Mesenchymal stem cell (in vitro differentiated cells and primary cell): ENCODE measurements at regions not wholly inside any gene's neighbourhood (a gene's known extent, or its start where the extent isn't known, plus 50 kb on each side); places are given as distances from the start of the nearest gene placed in this dataset.
A peak's percentile ranks its signal among the peaks of the same experiment; 100 is the strongest.

Source experiments
- DNase-seq: peaks from one replicate; pipeline ENCODE4 v3.0.0-alpha.2; 2013
- H2AFZ ChIP-seq: one replicate; pipeline ENCODE4 v1.6.1; 2013; ENCODE audit warnings: low read depth, mild to moderate bottlenecking, control low read depth, inconsistent platforms, low read length, moderate library complexity
- H2AK5ac ChIP-seq: 2 replicates; pipeline ENCODE4 v1.6.1; 2013; ENCODE audit warnings: low read length, moderate library complexity, mild to moderate bottlenecking, inconsistent platforms; ENCODE audit not compliant: severe bottlenecking
- H2BK120ac ChIP-seq: one replicate; pipeline ENCODE4 v1.6.1; 2013; ENCODE audit warnings: low read depth, mild to moderate bottlenecking, inconsistent platforms, low read length, moderate library complexity
- H2BK12ac ChIP-seq, 2 experiments: one replicate each; pipeline ENCODE4 v1.6.1; 2013; ENCODE audit warnings: inconsistent platforms in 2 of 2, low read length in 2 of 2, mild to moderate bottlenecking in 2 of 2, moderate library complexity in 2 of 2, control low read depth in 1 of 2
- H2BK15ac ChIP-seq: one replicate; pipeline ENCODE4 v1.6.1; 2013; ENCODE audit warnings: mild to moderate bottlenecking, low read depth, inconsistent platforms; ENCODE audit not compliant: poor library complexity, severe bottlenecking
- H2BK5ac ChIP-seq: 2 replicates; pipeline ENCODE4 v1.6.1; 2013; ENCODE audit warnings: low read depth, mild to moderate bottlenecking, low read length, control low read depth, inconsistent platforms; ENCODE audit not compliant: poor library complexity, severe bottlenecking
- H3K14ac ChIP-seq, 2 experiments: one replicate each; pipeline ENCODE4 v1.6.1; 2013; ENCODE audit warnings: inconsistent platforms in 2 of 2, low read length in 2 of 2, control low read depth in 1 of 2, mild to moderate bottlenecking in 1 of 2, moderate library complexity in 1 of 2
- H3K18ac ChIP-seq, 2 experiments: one replicate each; pipeline ENCODE4 v1.6.1; 2013; ENCODE audit warnings: inconsistent platforms in 2 of 2, low read length in 2 of 2, control low read depth in 1 of 2, low read depth in 1 of 2, mild to moderate bottlenecking in 1 of 2
- H3K23ac ChIP-seq, 2 experiments: one replicate each; pipeline ENCODE4 v1.6.1; 2013; ENCODE audit warnings: inconsistent platforms in 2 of 2, low read length in 2 of 2, mild to moderate bottlenecking in 2 of 2, moderate library complexity in 2 of 2, control low read depth in 1 of 2
- H3K27ac ChIP-seq: 2 replicates; pipeline ENCODE4 v1.5.1; 2013; ENCODE audit warnings: mild to moderate bottlenecking, moderate library complexity, low read length, control low read depth, inconsistent platforms; ENCODE audit not compliant: poor library complexity, severe bottlenecking
- H3K27me3 ChIP-seq, 2 experiments: 2 replicates each; pipeline versions ENCODE4 v1.6.1 to v1.7.0; 2013; ENCODE audit warnings: low read length in 2 of 2, mild to moderate bottlenecking in 2 of 2, moderate library complexity in 2 of 2, control low read depth in 1 of 2, inconsistent platforms in 1 of 2; ENCODE audit not compliant: control insufficient read depth in 1 of 2, insufficient read depth in 1 of 2
- H3K36me3 ChIP-seq, 2 experiments: 2 replicates each; pipeline versions ENCODE4 v1.6.1 to v1.7.0; 2013; ENCODE audit warnings: low read length in 2 of 2, control low read depth in 1 of 2, inconsistent platforms in 1 of 2, low read depth in 1 of 2, mild to moderate bottlenecking in 1 of 2; ENCODE audit not compliant: insufficient read depth in 2 of 2, control insufficient read depth in 1 of 2
- H3K4ac ChIP-seq, 2 experiments: one replicate each; pipeline ENCODE4 v1.6.1; 2013; ENCODE audit warnings: inconsistent platforms in 2 of 2, low read length in 2 of 2, mild to moderate bottlenecking in 2 of 2, moderate library complexity in 2 of 2, control low read depth in 1 of 2, low read depth in 1 of 2
- H3K4me1 ChIP-seq: 2 replicates; pipeline ENCODE4 v1.6.1; 2013; ENCODE audit warnings: low read depth, low read length, control low read depth; ENCODE audit not compliant: control insufficient read depth, insufficient read depth
- H3K4me2 ChIP-seq: 2 replicates; pipeline ENCODE4 v1.6.1; 2013; ENCODE audit warnings: low read length, mild to moderate bottlenecking, inconsistent platforms; ENCODE audit not compliant: poor library complexity, severe bottlenecking
- H3K4me3 ChIP-seq, 2 experiments: 2 replicates each; pipeline versions ENCODE4 v1.5.1 to v1.7.0; 2013; ENCODE audit warnings: low read length in 2 of 2, mild to moderate bottlenecking in 2 of 2, control low read depth in 1 of 2, low read depth in 1 of 2; ENCODE audit not compliant: insufficient read depth in 1 of 2
- H3K79me1 ChIP-seq: replicated peaks from 2 replicates; pipeline ENCODE4 v1.6.1; 2013; ENCODE audit warnings: mild to moderate bottlenecking, control low read depth, low read length, inconsistent platforms; ENCODE audit not compliant: poor library complexity, severe bottlenecking
- H3K9ac ChIP-seq: 2 replicates; pipeline ENCODE4 v1.7.0; 2013; ENCODE audit warnings: mild to moderate bottlenecking, low read length, moderate library complexity
- H3K9me3 ChIP-seq: 2 replicates; pipeline ENCODE4 v1.7.0; 2013; ENCODE audit warnings: mild to moderate bottlenecking, low read length; ENCODE audit not compliant: control insufficient read depth
- H4K8ac ChIP-seq: one replicate; pipeline ENCODE4 v1.6.1; 2013; ENCODE audit warnings: inconsistent platforms, mild to moderate bottlenecking, low read length, moderate library complexity
- H4K91ac ChIP-seq: one replicate; pipeline ENCODE4 v1.6.1; 2013; ENCODE audit warnings: mild to moderate bottlenecking, low read length, inconsistent platforms
- WGBS: methylation state at CpG from one replicate; pipeline ENCODE4 v1.1.7; 2013; ENCODE audit warnings: mixed read lengths; 5-methylcytosine and 5-hydroxymethylcytosine counted together

GRCh38 chr16:85255777-85256176 lies 143.5 kb upstream of the CIBAR2 start:
- 94% methylated on average over 8 of the region's 10 CpGs for WGBS
- no peak overlapping the region for H3K18ac ChIP-seq

DNA sequence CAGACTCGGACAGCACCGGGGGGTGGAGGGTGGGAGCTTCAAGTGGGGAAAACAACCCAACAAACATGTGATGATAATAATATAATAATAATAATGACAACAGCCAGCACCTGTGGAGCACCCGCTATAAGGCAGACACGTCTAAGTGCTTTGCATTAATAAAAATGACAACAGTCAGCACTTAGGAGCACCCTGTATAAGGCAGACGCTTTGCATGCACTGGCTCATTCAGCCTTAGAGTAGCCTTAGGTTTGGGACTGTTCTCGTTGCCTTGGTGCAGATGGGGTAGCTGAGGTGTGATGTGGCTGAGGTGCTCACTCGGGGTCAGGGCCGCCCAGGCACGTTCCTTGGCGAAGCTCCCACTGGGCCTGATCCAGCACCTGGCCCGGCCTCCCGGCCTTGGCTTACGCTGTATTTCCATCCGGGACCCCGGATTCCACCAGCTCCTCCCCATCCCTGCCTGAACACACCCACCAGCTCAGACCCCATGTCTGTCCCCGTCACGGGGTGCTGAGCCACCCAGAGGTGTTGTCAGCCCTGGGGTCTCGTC lies 144.0 kb upstream of the CIBAR2 start:
- no peak for DNase-seq
- H3K27me3 ChIP-seq: no peaks in the 10 kb centered on the region
- no peak overlapping the region for H4K91ac ChIP-seq
- H3K4me3 ChIP-seq: no peak overlapping the region
- no peak overlapping the region for H2AK5ac ChIP-seq
- peaks cover 49% of the 10 kb centered on the region for H3K79me1 ChIP-seq
- H3K9me3 ChIP-seq: no peaks in the 10 kb centered on the region
- no peak overlapping the region for H4K8ac ChIP-seq
- peaks cover 0 to 18% of the 10 kb centered on the region in 2 experiments for H3K36me3 ChIP-seq
- H3K18ac ChIP-seq: no peak overlapping the region
- H3K4ac ChIP-seq: no peak overlapping the region
- no peak overlapping the region for H3K14ac ChIP-seq
- H3K9ac ChIP-seq: no peak overlapping the region
- no peak overlapping the region for H2AFZ ChIP-seq
- no peak overlapping the region for H2BK15ac ChIP-seq
- no peak overlapping the region for H3K27ac ChIP-seq
- H2BK5ac ChIP-seq: no peak overlapping the region
- H3K23ac ChIP-seq: no peak overlapping the region
- no peak overlapping the region for H2BK120ac ChIP-seq
- 94% methylated on average over 16 of the region's 18 CpGs for WGBS
- no peak overlapping the region for H2BK12ac ChIP-seq
- H3K4me1 ChIP-seq: peaks cover 41% of the 10 kb centered on the region
- H3K4me2 ChIP-seq: no peak overlapping the region

More at GRCh38 chr16:85255777-85256176, 143.5 kb upstream of the CIBAR2 start:
- Histone ChIP-seq H3K27ac (no peak overlapping the region), H3K14ac (no peak overlapping the region), H4K8ac (no peak overlapping the region), H2BK12ac (no peak overlapping the region), H3K9ac (no peak overlapping the region), H2BK5ac (no peak overlapping the region), H3K79me1 (peaks cover 48% of the 10 kb centered on the region), H3K4ac (no peak overlapping the region), H4K91ac (no peak overlapping the region), H2AK5ac (no peak overlapping the region), H2AFZ (no peak overlapping the region), H3K27me3 (no peaks in the 10 kb centered on the region), H3K4me2 (no peak overlapping the region), H3K4me1 (peaks cover 40% of the 10 kb centered on the region), H3K36me3 (peaks cover 0 to 21% of the 10 kb centered on the region in 2 experiments), H2BK120ac (no peak overlapping the region), H2BK15ac (no peak overlapping the region), H3K4me3 (no peak overlapping the region), H3K9me3 (no peaks in the 10 kb centered on the region), H3K23ac (no peak overlapping the region)
- no peak for DNase-seq

DNA sequence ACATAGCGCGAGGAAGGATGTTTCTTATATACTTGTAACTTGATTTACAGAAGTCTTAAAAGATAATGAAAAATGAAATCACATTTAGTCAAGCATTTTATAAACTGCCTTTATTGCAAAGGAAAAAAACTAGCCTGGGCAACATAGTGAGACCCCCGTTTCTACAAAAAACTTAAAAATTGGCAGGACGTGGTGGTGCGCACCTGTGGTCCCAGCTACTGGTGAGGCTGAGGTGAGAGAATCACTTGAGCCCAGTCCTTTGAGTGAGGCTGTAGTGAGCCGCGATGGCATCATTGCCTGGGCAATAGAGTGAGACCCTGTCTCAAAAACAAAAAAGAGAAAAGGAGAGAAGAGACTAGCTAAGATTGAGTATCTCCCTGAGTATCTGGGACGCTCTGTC lies 145.2 kb upstream of the CIBAR2 start:
- Histone ChIP-seq H2BK5ac (no peak overlapping the region), H3K79me1 (peaks cover 48% of the 10 kb centered on the region), H3K4me3 (no peak overlapping the region), H3K4me2 (no peak overlapping the region), H2BK12ac (no peak overlapping the region), H2AFZ (no peak overlapping the region), H3K27me3 (no peaks in the 10 kb centered on the region), H3K27ac (no peak overlapping the region), H2BK120ac (no peak overlapping the region), H3K14ac (no peak overlapping the region), H3K18ac (no peak overlapping the region), H2BK15ac (no peak overlapping the region), H4K8ac (no peak overlapping the region), H3K4me1 (peaks cover 44% of the 10 kb centered on the region), H4K91ac (no peak overlapping the region), H3K9ac (no peak overlapping the region), H3K23ac (no peak overlapping the region), H2AK5ac (no peak overlapping the region), H3K9me3 (no peaks in the 10 kb centered on the region), H3K4ac (no peak overlapping the region), H3K36me3 (peaks cover 0 to 13% of the 10 kb centered on the region in 2 experiments)
- 98% methylated on average over 5 of the region's 8 CpGs for WGBS
- DNase-seq: no peak

DNA sequence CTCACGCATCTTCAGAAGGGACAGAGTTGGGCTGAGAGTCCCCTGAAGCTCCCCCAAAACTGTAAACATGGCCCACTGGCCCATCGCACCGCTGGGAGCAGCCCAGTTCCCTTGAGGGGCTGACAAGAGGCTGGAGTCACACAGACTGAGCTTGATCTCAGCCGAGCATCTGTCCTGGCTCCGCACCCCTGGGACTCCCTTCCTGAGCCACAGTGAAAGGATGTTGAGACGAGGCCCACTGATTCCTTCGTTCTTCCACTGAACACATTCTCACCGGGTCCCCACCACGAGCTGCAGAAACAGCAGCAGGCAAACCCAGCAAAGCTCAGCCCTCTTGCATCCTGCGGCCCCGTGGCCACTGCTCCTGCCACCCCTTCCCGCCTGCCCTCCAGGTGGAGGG lies 145.9 kb upstream of the CIBAR2 start:
- no peak for DNase-seq
- no peak overlapping the region for H2BK12ac ChIP-seq
- no peak overlapping the region for H3K9ac ChIP-seq
- H2BK5ac ChIP-seq: no peak overlapping the region
- no peak overlapping the region for H3K18ac ChIP-seq
- H3K4me2 ChIP-seq: no peak overlapping the region
- H3K36me3 ChIP-seq: peaks cover 0 to 13% of the 10 kb centered on the region in 2 experiments
- WGBS: 90% methylated on average over 12 of the region's 12 CpGs
- no peak overlapping the region for H2AK5ac ChIP-seq
- H3K9me3 ChIP-seq: no peaks in the 10 kb centered on the region
- H3K4me1 ChIP-seq: peaks cover 38% of the 10 kb centered on the region
- no peak overlapping the region for H2AFZ ChIP-seq
- H3K27ac ChIP-seq: no peak overlapping the region
- H3K14ac ChIP-seq: no peak overlapping the region
- H2BK120ac ChIP-seq: no peak overlapping the region
- H3K23ac ChIP-seq: no peak overlapping the region
- H3K79me1 ChIP-seq: peaks cover 44% of the 10 kb centered on the region
- H2BK15ac ChIP-seq: peak overlapping the region; percentile 26
- H3K27me3 ChIP-seq: no peaks in the 10 kb centered on the region
- H4K91ac ChIP-seq: peak overlapping the region; percentile 25
- no peak overlapping the region for H4K8ac ChIP-seq
- H3K4ac ChIP-seq: peak overlapping the region in 1 of 2 experiments; percentile 10
- no peak overlapping the region for H3K4me3 ChIP-seq
